Stomach (tissue), 8 donors: ENCODE measurements at regions not wholly inside any gene's neighbourhood (a gene's known extent, or its start where the extent isn't known, plus 50 kb on each side); places are given as distances from the start of the nearest gene placed in this dataset.

ENCODE experiments used
- DNase-seq, 2 donors: peaks; one replicate each; pipeline versions ENCODE4 v3.0.0 to v3.0.0-alpha.2; 2013 to 2019
- H3K27ac ChIP-seq, 5 donors: fragments of 200-600 bp in 4 of 5; sonication (generic) in 4 of 5; one replicate each; pipeline ENCODE4 v1.5.1; 2013 to 2019; ENCODE audit warnings: mild to moderate bottlenecking in 1 of 5, moderate library complexity in 1 of 5
- H3K27me3 ChIP-seq, 3 donors: fragments of 200-600 bp; sonication (generic); one replicate each; pipeline ENCODE4 v1.5.1; 2017 to 2019; ENCODE audit warnings: mixed run types in 1 of 3
- H3K36me3 ChIP-seq, 4 donors: fragments of 200-600 bp; sonication (generic); 1 replicate in 3 of 4; 2 replicates in 1 of 4; pipeline ENCODE4 v1.5.1; 2016 to 2019
- H3K4me1 ChIP-seq, 4 donors: fragments of 200-600 bp; sonication (generic); one replicate each; pipeline ENCODE4 v1.5.1; 2016 to 2019
- H3K4me3 ChIP-seq, 4 donors: fragments of 200-600 bp; sonication (generic) in 3 of 4; one replicate each; pipeline ENCODE4 v1.5.1; 2016 to 2019; ENCODE audit warnings: mild to moderate bottlenecking in 1 of 4
- H3K9me3 ChIP-seq, 4 donors: fragments of 200-600 bp; sonication (generic); one replicate each; pipeline ENCODE4 v1.5.1; 2016 to 2019
- CTCF ChIP-seq, 7 experiments: fragments of 450-650 bp in 4 of 7; fragments of 200-600 bp in 3 of 7; sonication (generic) in 3 of 7; IDR thresholded peaks; one replicate each; pipeline ENCODE4 v1.5.1; 2016 to 2019; ENCODE audit warnings: antibody characterized with exemption in 7 of 7, control low read depth in 2 of 7, mild to moderate bottlenecking in 1 of 7
- EP300 ChIP-seq: sonication (generic); formaldehyde crosslinking; IDR thresholded peaks from one replicate; pipeline ENCODE4 v1.6.1; 2017; ENCODE audit warnings: antibody characterized with exemption
- POLR2A ChIP-seq, 4 donors: fragments of 450-650 bp; IDR thresholded peaks; one replicate each; pipeline ENCODE4 v1.6.1; 2016; ENCODE audit warnings: antibody characterized with exemption in 4 of 4, control low read depth in 2 of 4, mild to moderate bottlenecking in 1 of 4, moderate library complexity in 1 of 4
- POLR2AphosphoS5 ChIP-seq, 3 donors: sonication (generic); formaldehyde crosslinking; IDR thresholded peaks; one replicate each; pipeline ENCODE4 v1.6.1; 2016; ENCODE audit warnings: antibody characterized with exemption in 3 of 3
- WGBS, 5 donors: extraction: QIAGEN DNeasy Blood & Tissue Kit in 3 of 5; methylation state at CpG; one replicate each; pipeline versions ENCODE4 v1.1.5 to v1.1.7; 2013 to 2018; 5-methylcytosine and 5-hydroxymethylcytosine counted together
- intact Hi-C: fragments of 100-400 bp; cut with DNase I; formaldehyde crosslinking; loops from one replicate; pipeline ENCODE4 v1.15.1; 2023; ENCODE audit warnings: low total_unique reads
- donor health status: healthy with polysubstance abuse.
- donor health status: Bipolar disorder and iron deficiency.
- donor health status: healthy.

- Histone ChIP-seq H3K4me1 (no peaks in the 10 kb centered on the region), H3K27me3 (no peaks in the 10 kb centered on the region), H3K4me3 (no peak overlapping the region), H3K9me3 (peaks cover 0 to 6% (median 2%) of the 10 kb centered on the region in 4 donors), H3K27ac (no peak overlapping the region), H3K36me3 (no peaks in the 10 kb centered on the region)
- no peak for DNase-seq
- WGBS, 5 donors: 62 to 77% (median 69%) methylated on average over 4 of the region's 4 CpGs
- intact Hi-C loops: no loop called here
- TF ChIP-seq POLR2A (IDR thresholded peaks at IDR 0.05) (no peak), POLR2AphosphoS5 (IDR thresholded peaks at IDR 0.05) (no peak), EP300 (no peak), CTCF (IDR thresholded peaks at IDR 0.05) (no peak)
These were observed 138.7 kb upstream of the LMNTD1 start for GRCh38 chr12:25691865-25692114.

GRCh38 chr12:25692115-25693035 lies 139.3 kb upstream of the LMNTD1 start:
- DNase-seq: peak in 1 of 2 donors; percentile 42
- no peak overlapping the region for H3K27ac ChIP-seq
- 56 to 74% (median 65%) methylated on average over 9 of the region's 9 CpGs for WGBS, 5 donors
- no peak for TF ChIP-seq POLR2AphosphoS5 (IDR thresholded peaks at IDR 0.05)
- TF ChIP-seq POLR2A (IDR thresholded peaks at IDR 0.05): no peak
- TF ChIP-seq CTCF (IDR thresholded peaks at IDR 0.05): no peak
- no peak for TF ChIP-seq EP300
- no peak overlapping the region for H3K4me3 ChIP-seq
- H3K36me3 ChIP-seq: no peaks in the 10 kb centered on the region
- intact Hi-C loops: no loop called here
- H3K4me1 ChIP-seq: no peaks in the 10 kb centered on the region
- H3K27me3 ChIP-seq: no peaks in the 10 kb centered on the region
- H3K9me3 ChIP-seq: peaks cover 0 to 6% (median 2%) of the 10 kb centered on the region in 4 donors

- H3K27me3 ChIP-seq: no peaks in the 10 kb centered on the region
- TF ChIP-seq EP300: no peak
- no peak for TF ChIP-seq POLR2A (IDR thresholded peaks at IDR 0.05)
- TF ChIP-seq CTCF (IDR thresholded peaks at IDR 0.05): no peak
- TF ChIP-seq POLR2AphosphoS5 (IDR thresholded peaks at IDR 0.05): no peak
- H3K9me3 ChIP-seq: peaks cover 0 to 6% (median 2%) of the 10 kb centered on the region in 4 donors
- no peaks in the 10 kb centered on the region for H3K4me1 ChIP-seq
- peak in 1 of 2 donors; percentile 46 for DNase-seq
- WGBS, 5 donors: 54 to 74% (median 64%) methylated on average over 7 of the region's 7 CpGs
- no peaks in the 10 kb centered on the region for H3K36me3 ChIP-seq
- intact Hi-C loops: no loop called here
- H3K27ac ChIP-seq: no peak overlapping the region
- H3K4me3 ChIP-seq: no peak overlapping the region
These were observed 141.0 kb upstream of the LMNTD1 start for GRCh38 chr12:25694072-25694471.

- TF ChIP-seq EP300 (no peak), POLR2AphosphoS5 (IDR thresholded peaks at IDR 0.05) (no peak), CTCF (IDR thresholded peaks at IDR 0.05) (no peak), POLR2A (IDR thresholded peaks at IDR 0.05) (no peak)
- no peaks in the 10 kb centered on the region for H3K4me1 ChIP-seq
- intact Hi-C loops: no loop called here
- 76 to 90% (median 84%) methylated on average over 4 of the region's 4 CpGs for WGBS, 5 donors
- H3K27ac ChIP-seq: no peak overlapping the region
- H3K27me3 ChIP-seq: no peaks in the 10 kb centered on the region
- peak in 1 of 2 donors; percentile 67 for DNase-seq
- H3K9me3 ChIP-seq: peaks cover 0 to 6% (median 2%) of the 10 kb centered on the region in 4 donors
- no peak overlapping the region for H3K4me3 ChIP-seq
- no peaks in the 10 kb centered on the region for H3K36me3 ChIP-seq
These were observed 142.5 kb upstream of the LMNTD1 start for GRCh38 chr12:25695574-25695973.
